NT2/D1 (cell line): ENCODE measurements at regions not wholly inside any gene's neighbourhood (a gene's known extent, or its start where the extent isn't known, plus 50 kb on each side); places are given as distances from the start of the nearest gene placed in this dataset.

ENCODE experiments used
- DNase-seq: peaks from one replicate; pipeline ENCODE4 v3.0.0-alpha.2; 2011; ENCODE audit warnings: low read depth, low spot score
- H3K27me3 ChIP-seq: 2 replicates; pipeline ENCODE4 v1.6.0; 2011; ENCODE audit warnings: mild to moderate bottlenecking; ENCODE audit not compliant: insufficient read length, insufficient read depth
- H3K36me3 ChIP-seq: 2 replicates; pipeline ENCODE4 v1.6.1; 2011; ENCODE audit warnings: mild to moderate bottlenecking, low read length, mixed read lengths; ENCODE audit not compliant: insufficient read depth, insufficient read length
- H3K4me1 ChIP-seq: 2 replicates; pipeline ENCODE4 v1.5.1; 2011; ENCODE audit not compliant: insufficient read depth, insufficient read length
- H3K4me3 ChIP-seq: 2 replicates; pipeline ENCODE4 v1.5.1; 2011; ENCODE audit warnings: low read depth; ENCODE audit not compliant: insufficient read length
- H3K9ac ChIP-seq: 2 replicates; pipeline ENCODE4 v1.6.0; 2011; ENCODE audit warnings: low read depth; ENCODE audit not compliant: insufficient read length
- H3K9me3 ChIP-seq: 2 replicates; pipeline ENCODE4 v1.5.1; 2011; ENCODE audit warnings: mild to moderate bottlenecking, low read length; ENCODE audit not compliant: insufficient read depth
- SUZ12 ChIP-seq: IDR thresholded peaks from 2 replicates; pipeline ENCODE4 v1.6.1; 2011; ENCODE audit not compliant: insufficient read length, insufficient read depth; ENCODE audit errors: extremely low read depth
- YY1 ChIP-seq: IDR thresholded peaks from 2 replicates; pipeline ENCODE4 v1.6.1; 2011; ENCODE audit not compliant: insufficient read length, insufficient read depth
- ZNF274 ChIP-seq: IDR thresholded peaks from 2 replicates; pipeline ENCODE4 v1.6.1; 2011; ENCODE audit warnings: mild to moderate bottlenecking, low read depth, low read length

DNA sequence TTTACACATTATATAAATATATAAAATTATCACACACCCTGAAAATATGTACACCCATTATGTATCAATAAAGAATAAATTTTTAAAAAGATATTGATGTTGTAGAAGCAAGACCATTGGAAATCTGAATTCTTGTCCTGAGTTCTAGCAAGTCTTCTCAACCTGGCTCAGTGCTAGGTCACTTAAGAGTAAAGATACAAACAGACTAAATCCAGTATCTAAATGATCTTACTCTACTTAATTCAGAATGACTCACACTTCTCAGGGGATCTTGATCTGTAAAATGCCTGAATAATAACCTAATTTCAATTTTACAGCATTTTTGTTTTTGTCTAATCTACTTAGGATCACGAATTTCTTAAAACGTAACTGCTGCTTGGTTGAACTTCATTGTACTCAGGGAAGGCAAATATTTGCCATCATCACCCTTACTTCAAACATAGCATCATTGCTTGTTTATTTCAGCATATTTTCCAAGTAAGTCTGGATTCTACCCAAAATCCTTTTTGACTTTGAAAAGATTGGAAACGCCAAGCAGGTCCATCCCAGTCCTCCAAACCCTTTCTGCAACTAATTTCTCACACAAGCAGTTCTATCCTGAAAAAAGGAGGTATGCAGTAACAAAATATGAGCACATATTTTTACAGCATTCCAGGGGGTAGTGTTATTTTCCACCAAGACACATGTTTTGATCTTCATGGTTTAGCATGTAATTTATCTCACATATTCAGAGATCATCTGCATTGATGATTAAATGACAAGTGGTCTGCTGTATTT, 582.6 kb downstream of the PSAT1 start:
- no peak for DNase-seq
- Histone ChIP-seq H3K4me3 (no peak overlapping the region), H3K9ac (no peak overlapping the region), H3K4me1 (no peaks in the 10 kb centered on the region), H3K27me3 (no peaks in the 10 kb centered on the region), H3K9me3 (no peaks in the 10 kb centered on the region), H3K36me3 (no peaks in the 10 kb centered on the region)
- no peak for TF ChIP-seq YY1
- TF ChIP-seq ZNF274, result no peak
- no peak for TF ChIP-seq SUZ12

DNA sequence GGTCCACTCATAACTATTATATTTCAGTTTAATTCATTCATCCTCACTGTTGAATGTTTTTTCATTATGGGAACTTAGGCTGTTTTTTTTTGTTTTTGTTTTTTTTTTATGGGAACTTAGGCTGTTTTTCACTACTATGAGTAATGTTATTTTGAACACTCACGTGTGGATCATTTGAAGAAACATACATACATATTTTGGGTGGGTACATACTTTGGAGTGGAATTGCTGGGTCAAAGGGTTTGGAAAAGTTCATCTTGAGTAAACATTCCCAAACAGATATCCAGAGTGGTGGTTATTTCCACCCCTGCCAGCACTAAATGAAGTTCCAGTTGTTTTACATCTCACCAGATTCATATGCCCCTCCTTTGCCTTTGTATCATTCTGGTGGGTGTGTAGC, 584.4 kb downstream of the PSAT1 start:
- DNase-seq, result no peak
- TF ChIP-seq ZNF274 (no peak), YY1 (no peak), SUZ12 (no peak)
- Histone ChIP-seq H3K9me3 (no peaks in the 10 kb centered on the region), H3K4me1 (no peaks in the 10 kb centered on the region), H3K9ac (no peak overlapping the region), H3K36me3 (no peaks in the 10 kb centered on the region), H3K4me3 (no peak overlapping the region), H3K27me3 (no peaks in the 10 kb centered on the region)

DNA sequence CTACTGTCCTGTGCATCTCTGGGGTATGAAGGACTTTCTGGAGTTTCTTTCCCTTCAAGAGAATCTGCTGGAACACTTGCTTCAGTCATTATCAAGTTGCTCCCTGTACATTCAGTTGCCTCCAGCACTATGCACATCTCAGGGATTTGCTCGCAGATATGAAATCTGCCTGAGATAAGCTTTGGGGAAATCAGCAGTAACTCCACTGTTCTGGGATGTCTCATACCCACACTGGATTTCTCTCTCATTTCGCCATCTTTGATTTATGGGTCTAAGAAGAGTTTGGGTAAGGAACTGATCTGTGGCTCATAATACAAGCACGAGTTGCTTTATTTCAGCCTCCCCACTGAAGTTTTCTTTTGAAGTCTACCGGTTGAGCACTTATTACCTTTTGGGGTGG, 585.6 kb downstream of the PSAT1 start:
- no peaks in the 10 kb centered on the region for H3K9me3 ChIP-seq
- no peaks in the 10 kb centered on the region for H3K27me3 ChIP-seq
- DNase-seq, result no peak
- H3K9ac ChIP-seq, result no peak overlapping the region
- no peaks in the 10 kb centered on the region for H3K4me1 ChIP-seq
- TF ChIP-seq ZNF274 (no peak), SUZ12 (no peak), YY1 (no peak)
- no peaks in the 10 kb centered on the region for H3K36me3 ChIP-seq
- H3K4me3 ChIP-seq, result no peak overlapping the region

DNA sequence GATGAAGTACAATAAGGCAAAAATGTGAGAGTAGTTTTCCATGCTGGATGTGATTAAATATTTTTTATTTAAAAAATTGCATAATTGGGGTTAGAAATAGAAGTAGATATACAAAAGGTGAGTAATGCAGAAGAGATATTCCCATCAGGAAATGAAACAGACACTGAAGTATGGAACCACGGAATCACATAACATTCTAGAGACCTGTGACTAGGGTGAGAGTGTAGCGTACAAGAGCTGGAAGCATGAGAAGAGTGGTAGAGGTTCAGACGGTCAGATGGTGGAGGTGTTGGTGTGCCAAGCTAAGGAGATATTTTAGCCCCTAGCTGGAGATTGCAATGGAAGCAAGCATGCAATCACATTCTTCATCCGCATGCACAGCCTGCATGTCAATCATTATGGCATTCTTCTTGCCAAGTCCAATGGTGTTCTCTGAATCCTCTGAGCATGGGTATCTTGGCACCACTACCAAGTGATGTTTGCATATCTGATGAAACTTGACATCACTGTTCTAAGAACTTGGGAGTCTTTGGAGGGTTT, 587.8 kb downstream of the PSAT1 start:
- H3K27me3 ChIP-seq, result no peaks in the 10 kb centered on the region
- no peak for DNase-seq
- H3K9me3 ChIP-seq, result no peaks in the 10 kb centered on the region
- no peak for TF ChIP-seq ZNF274
- no peak for TF ChIP-seq SUZ12
- TF ChIP-seq YY1, result no peak
- no peaks in the 10 kb centered on the region for H3K36me3 ChIP-seq
- H3K4me3 ChIP-seq, result no peak overlapping the region
- H3K9ac ChIP-seq, result no peak overlapping the region
- no peaks in the 10 kb centered on the region for H3K4me1 ChIP-seq

DNA sequence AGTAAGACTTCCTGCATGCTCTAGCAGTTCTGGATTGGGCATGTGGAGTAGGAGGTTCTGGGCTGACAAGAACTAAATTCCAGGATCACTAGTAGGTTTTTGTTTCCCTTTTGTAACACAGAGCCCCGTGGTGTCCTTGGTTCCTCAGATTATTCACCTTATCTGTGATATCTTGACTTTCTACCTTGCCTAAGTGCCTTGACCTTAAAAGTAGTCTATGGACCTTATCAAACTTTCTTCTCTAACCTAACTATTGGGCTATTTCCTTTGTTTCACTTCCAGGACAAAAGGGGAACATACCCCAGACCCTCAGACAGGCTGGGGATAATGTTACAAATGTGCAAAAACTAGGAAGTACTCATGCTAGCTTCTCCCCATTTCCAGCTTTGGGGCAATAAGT, 595.3 kb downstream of the PSAT1 start:
- TF ChIP-seq SUZ12 (no peak), YY1 (no peak), ZNF274 (no peak)
- peaks cover 7% of the 10 kb centered on the region; the same call in 1 of the 2 replicates for H3K9me3 ChIP-seq
- H3K9ac ChIP-seq, result no peak overlapping the region
- H3K4me1 ChIP-seq, result no peaks in the 10 kb centered on the region
- H3K36me3 ChIP-seq, result no peaks in the 10 kb centered on the region
- DNase-seq, result no peak
- H3K4me3 ChIP-seq, result no peak overlapping the region
- H3K27me3 ChIP-seq, result no peaks in the 10 kb centered on the region

DNA sequence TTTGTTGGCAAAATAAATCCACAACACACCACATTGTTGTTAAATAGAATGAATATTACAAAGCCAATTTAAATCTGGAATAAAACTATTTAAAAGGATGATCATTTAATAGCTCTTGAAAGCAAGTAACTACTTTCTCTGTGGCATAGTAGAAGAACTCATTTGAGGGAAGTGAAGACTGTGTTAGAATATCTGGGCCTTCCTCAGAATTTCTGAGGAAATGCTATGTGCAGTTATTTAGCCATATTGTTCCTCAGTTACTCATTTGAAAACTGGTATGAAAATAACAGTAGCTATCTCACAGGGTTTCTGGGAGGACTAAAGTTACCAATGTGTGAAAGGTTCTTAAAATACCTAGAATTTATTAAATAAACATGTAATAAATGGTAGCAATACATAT, 595.8 kb downstream of the PSAT1 start:
- TF ChIP-seq SUZ12 (no peak), YY1 (no peak), ZNF274 (no peak)
- no peak overlapping the region for H3K4me3 ChIP-seq
- no peak overlapping the region for H3K9ac ChIP-seq
- no peaks in the 10 kb centered on the region for H3K4me1 ChIP-seq
- DNase-seq, result no peak
- no peaks in the 10 kb centered on the region for H3K36me3 ChIP-seq
- H3K9me3 ChIP-seq, result peaks cover 7% of the 10 kb centered on the region; the same call in 1 of the 2 replicates
- no peaks in the 10 kb centered on the region for H3K27me3 ChIP-seq

DNA sequence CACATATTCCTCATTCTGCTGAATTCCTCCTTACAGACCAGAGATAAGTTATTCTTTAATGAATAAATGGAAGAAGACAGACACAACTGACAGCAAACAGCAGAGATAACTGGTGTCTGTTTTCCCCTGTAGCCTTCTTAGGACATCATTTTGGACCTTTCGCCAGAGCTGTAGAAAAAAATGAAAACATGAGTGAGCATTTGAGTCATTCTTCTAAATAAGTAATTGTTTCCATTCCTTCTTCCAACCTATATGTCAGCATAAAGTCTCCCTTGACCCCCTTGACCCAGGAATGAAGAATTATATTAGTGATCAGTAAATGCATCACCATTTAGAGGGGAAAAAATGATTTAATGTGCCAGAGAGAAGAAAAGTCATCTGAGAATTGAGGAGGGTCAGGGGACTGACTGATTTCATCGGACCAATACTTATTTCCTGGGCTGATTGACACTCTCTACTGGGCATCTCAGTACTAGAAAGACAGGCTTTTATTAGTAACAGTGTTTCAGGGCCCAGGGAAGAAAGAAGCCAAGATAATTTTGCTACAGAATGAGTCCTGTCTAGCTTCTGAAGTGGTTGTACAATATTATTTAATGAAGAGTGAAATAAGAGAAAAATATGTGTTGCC, 597.0 kb downstream of the PSAT1 start:
- no peak for DNase-seq
- Histone ChIP-seq H3K9ac (no peak overlapping the region), H3K36me3 (no peaks in the 10 kb centered on the region), H3K9me3 (peaks cover 7% of the 10 kb centered on the region; the same call in 1 of the 2 replicates), H3K27me3 (no peaks in the 10 kb centered on the region), H3K4me3 (no peak overlapping the region), H3K4me1 (no peaks in the 10 kb centered on the region)
- no peak for TF ChIP-seq ZNF274
- no peak for TF ChIP-seq YY1
- TF ChIP-seq SUZ12, result no peak
